HFFc6 (cell line): ENCODE measurements at regions not wholly inside any gene's neighbourhood (a gene's known extent, or its start where the extent isn't known, plus 50 kb on each side); places are given as distances from the start of the nearest gene placed in this dataset.

Experiments
- DNase-seq: peaks from one replicate; pipeline ENCODE4 v3.0.0-alpha.2; 2018
- H3K27ac Mint-ChIP-seq: 2 replicates; pipeline ENCODE4 v1.8.0; 2020; ENCODE audit warnings: mild to moderate bottlenecking, mixed read lengths
- H3K27me3 Mint-ChIP-seq: 2 replicates; pipeline ENCODE4 v1.8.0; 2021; ENCODE audit warnings: mild to moderate bottlenecking, moderate library complexity, mixed read lengths; ENCODE audit not compliant: insufficient read depth
- H3K36me3 Mint-ChIP-seq: 2 replicates; pipeline ENCODE4 v1.8.0; 2021; ENCODE audit warnings: low read depth, mixed read lengths
- H3K4me1 Mint-ChIP-seq: 2 replicates; pipeline ENCODE4 v1.8.0; 2020; ENCODE audit warnings: low read depth, mixed read lengths
- H3K4me3 Mint-ChIP-seq: 2 replicates; pipeline ENCODE4 v1.8.0; 2020; ENCODE audit warnings: mild to moderate bottlenecking, moderate library complexity, mixed read lengths
- H3K9me3 Mint-ChIP-seq: 2 replicates; pipeline ENCODE4 v1.8.0; 2020; ENCODE audit warnings: mild to moderate bottlenecking, mixed read lengths
- TF ChIP-seq, protein P1 (sequence below): fragments of 200-600 bp; sonication (generic); IDR thresholded peaks from 2 replicates; pipeline ENCODE4 v1.5.0; 2021; ENCODE audit warnings: antibody characterized with exemption, mild to moderate bottlenecking

GRCh38 chr3:162130582-162130981 lies 634.0 kb downstream of the OTOL1 start:
- H3K4me3 Mint-ChIP-seq, result no peak overlapping the region
- TF ChIP-seq, protein P1, sequence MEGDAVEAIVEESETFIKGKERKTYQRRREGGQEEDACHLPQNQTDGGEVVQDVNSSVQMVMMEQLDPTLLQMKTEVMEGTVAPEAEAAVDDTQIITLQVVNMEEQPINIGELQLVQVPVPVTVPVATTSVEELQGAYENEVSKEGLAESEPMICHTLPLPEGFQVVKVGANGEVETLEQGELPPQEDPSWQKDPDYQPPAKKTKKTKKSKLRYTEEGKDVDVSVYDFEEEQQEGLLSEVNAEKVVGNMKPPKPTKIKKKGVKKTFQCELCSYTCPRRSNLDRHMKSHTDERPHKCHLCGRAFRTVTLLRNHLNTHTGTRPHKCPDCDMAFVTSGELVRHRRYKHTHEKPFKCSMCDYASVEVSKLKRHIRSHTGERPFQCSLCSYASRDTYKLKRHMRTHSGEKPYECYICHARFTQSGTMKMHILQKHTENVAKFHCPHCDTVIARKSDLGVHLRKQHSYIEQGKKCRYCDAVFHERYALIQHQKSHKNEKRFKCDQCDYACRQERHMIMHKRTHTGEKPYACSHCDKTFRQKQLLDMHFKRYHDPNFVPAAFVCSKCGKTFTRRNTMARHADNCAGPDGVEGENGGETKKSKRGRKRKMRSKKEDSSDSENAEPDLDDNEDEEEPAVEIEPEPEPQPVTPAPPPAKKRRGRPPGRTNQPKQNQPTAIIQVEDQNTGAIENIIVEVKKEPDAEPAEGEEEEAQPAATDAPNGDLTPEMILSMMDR, result no peak
- no peak for DNase-seq
- H3K9me3 Mint-ChIP-seq, result no peaks in the 10 kb centered on the region
- no peaks in the 10 kb centered on the region for H3K27me3 Mint-ChIP-seq
- H3K4me1 Mint-ChIP-seq, result no peaks in the 10 kb centered on the region
- no peaks in the 10 kb centered on the region for H3K36me3 Mint-ChIP-seq
- H3K27ac Mint-ChIP-seq, result no peak overlapping the region

DNA sequence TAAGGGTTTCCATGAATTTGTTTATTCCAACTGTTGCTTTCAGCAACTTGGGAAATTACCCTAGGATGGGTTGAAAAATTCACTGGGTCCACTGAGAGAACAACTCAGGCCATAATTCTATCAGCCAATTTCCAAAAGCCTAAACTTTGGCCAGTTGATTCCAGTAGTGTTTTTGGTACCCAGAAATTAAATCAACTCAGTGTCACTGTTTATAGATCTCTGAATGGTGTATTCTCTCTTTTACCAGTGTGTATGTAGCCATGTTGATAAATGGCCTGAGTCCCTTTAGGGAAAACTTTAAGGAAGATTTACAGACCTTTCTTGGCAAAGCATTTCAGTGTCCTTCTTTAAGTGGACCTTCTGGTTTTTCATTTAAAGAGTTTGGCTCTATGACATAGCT lies 636.4 kb downstream of the OTOL1 start:
- Mint-ChIP-seq H3K27ac (no peak overlapping the region), H3K4me1 (no peaks in the 10 kb centered on the region), H3K27me3 (no peaks in the 10 kb centered on the region; the same call in 1 of the 2 replicates), H3K36me3 (no peaks in the 10 kb centered on the region), H3K4me3 (no peak overlapping the region), H3K9me3 (no peaks in the 10 kb centered on the region)
- DNase-seq, result no peak
- TF ChIP-seq, protein P1, result no peak

- DNase-seq, result no peak
- Mint-ChIP-seq H3K4me1 (no peaks in the 10 kb centered on the region), H3K9me3 (no peaks in the 10 kb centered on the region), H3K4me3 (no peak overlapping the region), H3K27ac (no peak overlapping the region), H3K27me3 (no peaks in the 10 kb centered on the region; the same call in 1 of the 2 replicates), H3K36me3 (no peaks in the 10 kb centered on the region)
- TF ChIP-seq, protein P1, result no peak
Measured at GRCh38 chr3:162134571-162134970, 638.0 kb downstream of the OTOL1 start.

DNA sequence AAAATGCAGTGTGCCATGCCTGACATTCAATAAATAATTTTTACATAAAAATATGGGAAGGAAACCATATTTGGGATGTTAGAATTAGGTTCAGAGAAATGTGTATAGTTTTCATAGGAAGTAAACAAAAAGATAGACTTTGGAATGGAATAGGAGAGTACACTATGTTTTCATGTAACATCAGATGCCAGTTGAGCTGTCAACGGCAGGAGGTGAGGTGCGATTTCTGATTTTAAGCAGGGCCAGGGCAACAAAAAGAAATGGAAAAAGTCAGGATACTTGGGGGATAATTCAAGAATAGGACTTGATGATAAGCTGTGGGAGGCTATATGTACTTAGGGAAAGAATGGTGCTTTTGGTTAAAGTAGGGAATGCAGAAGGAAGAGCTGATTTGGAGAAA lies 639.5 kb downstream of the OTOL1 start:
- H3K4me1 Mint-ChIP-seq, result peaks cover 14% of the 10 kb centered on the region
- no peaks in the 10 kb centered on the region for H3K9me3 Mint-ChIP-seq
- DNase-seq, result no peak
- no peaks in the 10 kb centered on the region for H3K36me3 Mint-ChIP-seq
- H3K4me3 Mint-ChIP-seq, result no peak overlapping the region
- H3K27me3 Mint-ChIP-seq, result no peaks in the 10 kb centered on the region; the same call in 1 of the 2 replicates
- TF ChIP-seq, protein P1, result no peak
- no peak overlapping the region for H3K27ac Mint-ChIP-seq

GRCh38 chr3:162138509-162138908 lies 641.9 kb downstream of the OTOL1 start:
- Mint-ChIP-seq H3K4me1 (peaks cover 38% of the 10 kb centered on the region), H3K4me3 (no peak overlapping the region), H3K27ac (no peak overlapping the region), H3K27me3 (no peaks in the 10 kb centered on the region; the same call in 1 of the 2 replicates), H3K9me3 (no peaks in the 10 kb centered on the region), H3K36me3 (no peaks in the 10 kb centered on the region)
- TF ChIP-seq, protein P1, result no peak
- no peak for DNase-seq

GRCh38 chr3:162139841-162140240 lies 643.2 kb downstream of the OTOL1 start:
- no peak overlapping the region for H3K27ac Mint-ChIP-seq
- no peaks in the 10 kb centered on the region; the same call in 1 of the 2 replicates for H3K27me3 Mint-ChIP-seq
- no peak for DNase-seq
- TF ChIP-seq, protein P1, result no peak
- H3K36me3 Mint-ChIP-seq, result no peaks in the 10 kb centered on the region
- H3K4me1 Mint-ChIP-seq, result peaks cover 51% of the 10 kb centered on the region
- H3K9me3 Mint-ChIP-seq, result no peaks in the 10 kb centered on the region
- H3K4me3 Mint-ChIP-seq, result no peak overlapping the region
